ENCODE measurements at regions not wholly inside any gene's neighbourhood (a gene's known extent, or its start where the extent isn't known, plus 50 kb on each side); places are given as distances from the start of the nearest gene placed in this dataset.
"Not testable (repeated sequence)": the region's sequence is repeated elsewhere in the genome, so short reads cannot be mapped to it uniquely, and the experiment has no call there.

DNA sequence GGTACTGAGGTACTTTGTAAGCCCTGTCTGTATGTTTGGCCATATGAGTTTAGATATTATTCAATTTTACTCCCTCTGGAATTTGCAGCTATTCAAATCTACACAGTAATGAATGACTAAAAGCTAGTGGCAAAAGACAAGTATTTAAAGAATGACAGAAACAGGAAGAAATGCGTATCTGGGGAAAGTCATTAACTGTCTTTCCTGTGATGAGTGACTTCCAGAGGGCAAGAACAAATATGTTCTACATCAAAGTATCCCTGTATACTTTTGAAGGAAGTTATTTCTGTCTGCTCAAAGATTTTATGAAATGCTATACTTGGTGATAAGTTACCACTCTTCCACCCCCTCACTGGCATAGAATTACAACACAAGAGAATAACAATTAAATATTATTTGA lies 489.3 kb upstream of the SOX9 start:
- DNase-seq (ENCODE audit: extremely low read depth, low read depth): no peak

DNA sequence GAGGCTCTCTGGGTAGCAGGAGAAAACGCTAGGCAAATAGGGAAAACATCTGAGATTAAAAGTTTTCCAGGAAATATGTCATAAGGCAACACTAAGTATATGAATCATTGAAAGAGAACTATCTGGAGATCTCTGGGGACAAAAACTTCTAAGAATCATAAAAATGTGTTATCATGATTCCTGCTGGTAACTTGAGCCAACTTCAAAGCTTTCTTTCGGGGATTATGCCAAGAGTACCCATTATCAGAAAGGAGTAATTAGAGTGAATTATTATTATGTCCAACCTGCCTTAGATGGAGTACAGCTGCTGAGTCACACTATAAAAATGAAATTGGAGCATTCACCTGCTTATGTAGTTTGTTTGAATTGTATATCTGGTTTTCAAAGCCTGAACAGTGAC lies 488.5 kb upstream of the SOX9 start:
- DNase-seq (ENCODE audit: extremely low read depth, low read depth): no peak

DNA sequence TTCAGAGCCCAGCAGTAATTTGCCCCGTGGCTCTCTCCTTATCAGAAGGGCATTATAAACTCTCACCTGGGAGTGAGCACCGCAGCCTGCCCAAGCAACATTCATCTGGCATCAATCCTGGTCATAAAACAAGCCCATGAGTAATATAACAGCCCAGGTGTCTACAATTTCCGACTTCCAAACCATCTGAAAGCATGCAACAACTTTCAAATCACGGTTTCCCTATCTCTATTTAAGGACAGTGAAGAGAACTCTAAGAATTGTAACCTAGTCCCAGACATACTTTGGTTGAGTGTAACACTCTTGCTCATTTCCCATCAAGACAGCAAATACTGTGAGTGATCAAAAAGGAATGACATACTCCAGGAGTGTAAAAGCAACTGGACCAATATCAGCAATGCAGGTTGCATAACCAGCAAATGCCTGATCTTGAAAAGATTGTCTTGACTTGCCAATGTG lies 487.4 kb upstream of the SOX9 start:
- peak; percentile 24 for DNase-seq (ENCODE audit: extremely low read depth, low read depth)

DNA sequence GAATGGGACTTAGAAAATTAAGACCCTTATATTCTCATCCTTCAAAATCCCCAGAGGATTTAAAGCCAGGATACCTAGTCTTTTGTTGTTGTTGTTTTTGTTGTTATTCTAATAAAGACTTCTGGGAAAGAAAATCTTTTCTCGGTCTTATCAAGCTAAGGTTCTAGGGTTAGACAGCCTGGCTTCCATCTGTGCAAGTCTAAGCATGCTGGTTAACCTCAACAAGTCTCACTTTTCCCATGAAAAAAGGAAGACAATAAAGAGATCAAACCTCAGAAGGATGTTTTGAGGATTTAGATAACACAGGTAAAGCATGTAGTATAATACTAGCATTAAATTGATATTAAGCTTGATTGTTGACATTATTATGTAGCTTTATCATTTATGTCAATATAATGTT lies 486.4 kb upstream of the SOX9 start:
- DNase-seq (ENCODE audit: extremely low read depth, low read depth): no peak

DNA sequence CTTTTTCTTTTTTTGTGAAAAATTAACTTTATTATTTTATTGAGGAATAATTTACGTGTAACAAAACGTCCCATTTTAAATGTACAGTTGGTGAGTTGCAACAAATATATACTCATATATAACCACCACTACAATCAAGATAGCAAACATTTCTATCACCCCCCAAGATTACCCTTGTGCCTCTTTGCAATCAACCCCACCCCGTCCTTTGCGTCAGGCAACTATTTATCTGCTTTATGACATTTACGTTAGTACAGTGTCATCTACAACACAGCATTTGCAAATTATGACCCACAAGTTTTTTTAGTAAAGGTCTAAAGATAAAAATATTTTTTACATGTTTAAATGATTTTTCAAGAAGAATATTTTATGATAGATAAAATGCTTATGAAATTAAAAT lies 485.6 kb upstream of the SOX9 start:
- peak; percentile 23 for DNase-seq (ENCODE audit: extremely low read depth, low read depth)

DNA sequence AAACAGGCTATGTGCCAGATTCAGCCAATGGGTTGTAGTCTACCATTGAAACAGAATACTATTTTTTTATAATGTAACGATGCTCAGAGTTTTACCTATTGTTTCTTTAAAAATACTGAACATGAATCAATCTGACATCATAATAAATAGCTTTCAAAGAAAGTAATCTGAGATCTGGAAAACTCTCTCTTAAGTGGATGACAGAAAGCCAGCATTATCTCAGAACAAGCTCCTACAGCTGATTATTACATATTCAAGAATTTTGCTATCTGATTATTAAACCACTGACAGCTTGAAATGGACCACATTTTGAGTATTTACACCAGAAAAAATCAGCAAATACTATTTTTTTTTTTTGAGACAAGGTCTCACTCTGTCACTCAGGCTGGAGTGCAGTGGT lies 484.2 kb upstream of the SOX9 start:
- no peak for DNase-seq (ENCODE audit: extremely low read depth, low read depth)

DNA sequence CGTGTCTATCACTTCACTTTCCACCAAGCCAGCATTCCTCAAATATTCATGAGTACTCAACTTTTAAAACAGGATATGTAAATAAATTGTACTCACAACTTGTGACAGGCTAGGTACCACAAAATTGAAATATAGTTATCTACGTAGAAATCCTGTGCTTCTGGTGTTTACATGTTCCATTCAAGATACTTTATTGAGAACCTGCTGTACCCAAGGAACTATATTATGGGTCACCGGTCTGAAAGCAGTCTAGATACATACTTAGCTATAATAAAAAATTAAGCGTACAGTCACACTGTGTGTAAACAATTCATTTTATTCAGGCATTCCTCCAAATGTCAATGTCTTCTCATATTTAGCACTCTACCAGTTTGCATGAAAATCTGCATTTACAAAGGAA lies 482.2 kb upstream of the SOX9 start:
- DNase-seq (ENCODE audit: extremely low read depth, low read depth): no peak

DNA sequence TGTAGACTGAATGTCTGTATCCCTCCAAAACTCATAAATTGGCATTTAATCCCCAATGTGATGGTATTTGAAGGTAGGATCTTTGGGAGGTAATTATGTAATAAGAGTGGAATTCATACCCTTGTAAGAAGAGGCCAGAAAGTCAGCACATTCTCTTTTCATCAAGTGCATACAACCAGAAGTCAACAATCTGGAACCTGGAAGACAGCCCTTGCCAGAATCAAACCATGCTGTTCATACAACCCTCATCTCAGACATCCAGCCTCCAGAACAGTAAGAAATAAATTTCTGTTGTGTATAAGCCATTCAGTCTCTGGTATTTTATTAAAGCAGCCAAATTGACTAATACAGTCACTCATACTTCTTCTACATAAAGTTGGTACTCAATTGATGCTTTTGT lies 481.0 kb upstream of the SOX9 start:
- DNase-seq (ENCODE audit: extremely low read depth, low read depth): no peak

DNA sequence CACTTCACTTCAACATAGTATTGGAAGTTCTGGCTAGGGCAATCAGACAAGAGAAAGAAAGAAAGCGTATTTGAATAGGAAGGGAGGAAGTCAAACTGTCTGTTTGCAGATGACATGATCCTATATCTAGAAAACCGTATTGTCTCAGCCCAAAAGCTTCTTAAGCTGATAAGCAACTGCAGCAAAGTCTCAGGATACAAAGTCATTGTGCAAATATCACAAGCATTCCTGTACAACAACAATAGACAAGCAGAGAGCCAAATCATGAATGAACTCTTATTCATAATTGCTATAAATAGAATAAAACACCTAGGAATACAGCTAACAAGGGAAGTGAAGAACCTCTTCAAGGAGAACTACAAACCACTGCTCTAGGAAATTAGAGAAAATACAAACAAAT lies 473.9 kb upstream of the SOX9 start:
- DNase-seq (ENCODE audit: extremely low read depth, low read depth): not testable (repeated sequence)

DNA sequence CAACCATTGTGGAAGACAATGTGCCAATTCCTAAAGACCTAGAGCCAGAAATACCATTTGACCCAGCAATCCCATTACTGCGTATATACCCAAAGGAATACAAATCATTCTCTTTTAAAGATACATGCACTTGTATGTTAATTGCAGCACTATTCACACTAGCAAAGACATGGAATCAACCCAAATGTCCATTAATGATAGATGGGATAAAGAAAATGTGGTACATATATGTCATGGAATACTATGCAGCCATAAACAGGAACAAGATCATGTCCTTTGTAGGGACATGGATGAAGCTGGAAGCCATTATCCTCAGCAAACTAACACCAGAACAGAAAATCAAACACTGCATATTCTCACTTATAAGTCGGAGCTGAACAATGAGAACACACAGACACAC lies 472.5 kb upstream of the SOX9 start:
- not testable (repeated sequence) for DNase-seq (ENCODE audit: extremely low read depth, low read depth)

DNA sequence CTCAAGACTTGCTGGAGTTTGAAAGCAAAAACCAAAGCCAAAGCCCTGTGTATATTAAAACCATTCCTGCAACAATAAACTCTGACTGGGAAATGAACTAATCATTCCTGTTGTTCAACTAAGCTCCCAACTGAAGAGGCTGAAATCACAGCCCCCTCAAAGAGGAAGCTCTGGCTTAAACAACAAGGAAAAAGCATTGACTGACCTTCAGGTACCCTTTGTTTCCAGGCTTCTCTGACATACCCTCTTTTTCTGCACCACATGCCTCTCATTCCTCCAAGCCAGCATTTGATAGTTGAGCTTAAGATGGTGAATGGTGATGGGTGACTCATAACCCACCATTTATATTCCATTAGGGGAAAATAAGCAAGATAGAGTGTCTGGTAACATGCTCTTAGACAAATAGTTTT lies 470.9 kb upstream of the SOX9 start:
- DNase-seq (ENCODE audit: extremely low read depth, low read depth): no peak

DNA sequence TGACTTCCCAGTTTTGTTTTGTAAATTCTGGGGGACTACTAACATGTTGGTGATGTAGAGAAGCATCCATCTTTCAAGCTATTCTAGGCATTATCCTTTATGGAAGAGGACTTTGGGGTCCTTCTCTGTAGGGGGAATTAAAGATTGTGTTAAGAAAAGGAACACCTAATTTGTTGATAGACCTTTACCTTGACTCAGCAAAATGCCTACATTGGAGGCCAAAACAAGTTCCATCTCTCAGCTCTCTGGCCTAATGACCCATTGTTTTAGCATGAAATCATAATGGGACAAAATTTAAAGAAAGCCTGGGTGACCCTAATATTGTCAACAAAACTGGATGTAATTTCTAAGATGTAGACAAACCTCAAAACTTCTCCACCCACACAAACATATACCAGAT lies 465.3 kb upstream of the SOX9 start:
- DNase-seq (ENCODE audit: extremely low read depth, low read depth): no peak

DNA sequence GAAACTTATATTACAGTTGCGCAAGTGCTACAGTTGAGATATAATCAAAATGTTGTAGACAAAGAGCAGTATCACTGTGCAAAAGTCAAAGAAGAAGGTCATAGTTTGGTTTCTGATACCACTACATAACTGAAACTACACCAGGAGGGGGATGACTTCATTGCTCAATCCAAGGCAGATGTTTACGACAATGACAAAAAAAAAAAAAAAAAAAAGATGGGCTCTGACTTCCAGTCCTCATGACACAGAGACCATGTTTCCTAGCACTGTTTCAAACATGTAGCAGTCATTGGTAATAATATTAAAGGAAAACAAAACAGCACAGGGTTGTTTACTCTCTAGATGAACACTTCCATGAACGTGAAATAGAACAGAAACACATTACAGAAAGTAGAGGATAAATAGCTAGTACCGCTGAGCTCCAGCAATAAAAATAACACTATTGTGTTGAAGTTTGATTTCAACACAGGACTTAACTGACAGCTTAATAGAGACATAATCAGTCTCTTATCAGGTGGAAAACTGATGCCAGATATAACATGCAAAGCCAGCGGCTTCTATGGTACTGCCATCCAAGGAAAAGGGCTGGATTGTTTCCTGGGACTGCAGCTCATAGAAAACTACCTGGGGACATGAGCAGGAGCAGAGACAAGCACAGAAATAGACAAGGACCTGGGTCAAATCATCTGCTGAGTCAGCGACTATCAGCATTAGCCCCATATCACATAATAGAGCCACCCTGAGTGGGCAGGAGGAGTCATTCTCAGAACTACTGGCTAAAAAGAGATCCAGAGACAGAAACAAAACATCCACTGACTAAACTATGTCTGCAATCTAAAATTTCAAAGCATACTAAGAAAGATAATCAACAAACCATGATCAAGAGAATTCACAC lies 463.6 kb upstream of the SOX9 start:
- no peak for DNase-seq (ENCODE audit: extremely low read depth, low read depth)

DNA sequence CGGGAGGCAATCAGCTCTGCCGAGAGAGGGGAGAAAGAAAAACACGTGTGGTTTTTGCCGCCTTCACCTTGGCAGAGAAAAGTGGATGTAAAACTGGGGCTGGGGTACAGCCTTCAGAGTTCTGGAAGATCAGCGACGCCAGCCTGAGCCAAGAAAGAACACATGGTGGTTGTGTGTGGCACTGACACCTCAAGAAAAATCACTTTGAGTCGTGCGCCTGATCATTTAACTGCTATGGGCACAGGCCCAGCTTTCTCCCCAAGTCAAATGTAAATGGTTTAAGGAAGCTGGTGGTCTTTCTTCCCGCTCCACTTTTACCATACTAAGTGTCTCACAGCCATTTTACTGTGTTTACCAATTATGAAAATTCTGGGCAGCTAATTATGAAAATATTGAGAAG lies 461.8 kb upstream of the SOX9 start:
- DNase-seq (ENCODE audit: extremely low read depth, low read depth): no peak

DNA sequence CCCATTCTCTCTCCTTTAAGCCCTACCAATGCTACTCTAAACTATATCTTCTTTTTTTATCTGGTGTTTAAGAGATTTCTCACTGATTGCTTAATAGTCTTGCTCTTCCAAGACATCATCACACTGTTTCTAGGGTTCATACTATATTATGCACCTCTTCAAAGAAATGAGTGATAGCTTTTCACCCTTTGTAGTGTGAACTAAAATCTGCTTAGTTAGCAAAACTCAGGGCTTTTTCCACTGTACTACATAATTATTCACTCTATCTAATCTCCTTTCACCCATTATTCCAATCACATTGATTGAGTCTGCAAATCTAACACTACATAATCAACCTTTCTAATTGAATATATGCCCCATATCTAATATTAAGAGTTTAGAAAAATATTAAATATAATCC lies 456.0 kb upstream of the SOX9 start:
- DNase-seq (ENCODE audit: extremely low read depth, low read depth): no peak

DNA sequence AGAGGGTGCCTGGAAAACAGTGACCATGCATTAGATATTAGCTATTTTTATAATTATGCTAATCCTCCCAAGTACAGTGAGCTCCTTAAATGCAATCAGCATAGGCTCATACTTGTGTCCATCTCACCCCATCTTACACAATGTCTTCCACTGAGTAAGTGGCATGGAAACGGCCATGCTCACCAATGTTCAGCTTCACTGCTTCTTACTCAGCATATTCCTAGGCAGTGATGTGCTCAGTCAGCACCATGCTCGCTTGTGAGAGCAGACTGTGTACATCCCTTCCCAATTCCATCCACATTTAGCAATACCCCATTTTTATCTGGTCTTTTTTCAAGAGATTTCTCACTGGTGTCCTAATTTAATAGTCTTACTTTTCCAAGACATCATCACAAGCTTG lies 454.8 kb upstream of the SOX9 start:
- DNase-seq (ENCODE audit: extremely low read depth, low read depth): no peak

DNA sequence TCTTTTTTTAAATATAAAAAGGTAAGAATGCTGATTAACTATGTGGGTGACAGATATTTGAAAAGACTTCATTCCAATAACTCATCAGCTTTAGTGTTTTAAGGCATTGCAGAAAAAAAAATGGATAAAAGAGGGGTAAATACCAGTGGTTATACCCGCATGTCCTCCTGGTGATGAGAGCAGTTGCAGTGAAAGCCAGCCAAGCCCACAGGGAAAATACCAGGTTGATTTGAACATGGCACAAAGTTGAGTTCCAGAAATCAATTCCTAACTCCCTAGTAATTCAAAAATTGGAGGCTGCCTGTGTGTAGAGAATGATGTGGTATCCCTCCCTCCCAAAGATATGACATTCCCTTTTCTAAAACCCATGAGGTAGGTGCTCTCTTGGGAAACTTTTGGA lies 453.2 kb upstream of the SOX9 start:
- no peak for DNase-seq (ENCODE audit: extremely low read depth, low read depth)

DNA sequence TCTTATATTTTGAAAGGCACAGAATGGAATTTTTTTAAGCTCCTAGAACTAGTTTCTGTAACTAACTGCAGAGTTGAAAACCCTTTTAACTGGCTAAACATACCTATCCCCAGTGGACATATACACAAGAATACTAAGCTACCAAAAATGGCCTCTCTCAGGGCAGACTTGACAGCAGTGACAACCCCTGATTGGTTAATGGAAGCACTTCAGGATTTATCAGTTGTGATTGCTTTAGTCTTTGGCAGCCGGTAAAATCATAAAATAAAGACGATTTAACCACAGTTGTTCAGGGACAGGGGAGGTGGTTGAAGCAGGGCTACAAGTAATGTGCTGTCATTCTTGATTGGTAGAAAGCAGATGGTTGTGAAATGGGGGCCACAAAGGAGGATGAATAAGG lies 452.0 kb upstream of the SOX9 start:
- no peak for DNase-seq (ENCODE audit: extremely low read depth, low read depth)

DNA sequence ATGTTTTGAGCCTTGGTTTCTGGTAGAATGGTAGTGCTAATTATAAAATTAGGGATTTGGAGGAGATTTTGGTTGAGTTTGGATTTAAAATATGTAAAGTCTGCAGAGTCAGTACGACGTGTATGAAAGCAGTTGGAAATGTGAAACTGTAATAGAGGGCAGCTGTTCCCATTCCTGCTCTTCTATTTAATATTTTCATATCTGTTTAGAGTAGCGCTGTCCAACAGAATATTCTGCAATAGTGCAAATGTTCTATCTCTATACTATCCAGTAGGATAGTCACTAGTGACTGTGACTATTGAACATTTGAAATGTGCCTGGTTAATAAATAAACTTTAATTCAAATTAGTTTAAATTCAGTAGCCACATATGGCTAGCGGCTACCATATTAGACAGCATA lies 443.4 kb upstream of the SOX9 start:
- DNase-seq (ENCODE audit: extremely low read depth, low read depth): no peak

DNA sequence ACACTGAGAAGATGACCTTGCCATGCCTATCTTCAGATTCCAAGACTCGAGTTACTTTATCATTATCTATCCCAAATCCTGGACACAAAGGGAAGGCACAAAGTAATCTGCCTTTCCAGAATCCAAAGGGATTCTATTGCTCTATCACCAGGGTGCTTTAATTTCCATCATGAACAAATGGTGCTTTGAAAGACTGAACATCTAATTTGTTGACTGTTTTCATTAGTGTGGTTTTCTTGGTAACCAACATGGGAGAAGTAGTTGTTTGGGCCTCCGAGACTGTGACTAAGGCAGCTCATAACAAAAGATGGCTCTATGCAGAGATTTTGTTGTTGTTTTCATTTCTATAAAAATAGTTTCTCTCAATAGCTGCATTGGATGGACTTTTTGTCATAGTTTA lies 441.0 kb upstream of the SOX9 start:
- DNase-seq (ENCODE audit: extremely low read depth, low read depth): no peak

DNA sequence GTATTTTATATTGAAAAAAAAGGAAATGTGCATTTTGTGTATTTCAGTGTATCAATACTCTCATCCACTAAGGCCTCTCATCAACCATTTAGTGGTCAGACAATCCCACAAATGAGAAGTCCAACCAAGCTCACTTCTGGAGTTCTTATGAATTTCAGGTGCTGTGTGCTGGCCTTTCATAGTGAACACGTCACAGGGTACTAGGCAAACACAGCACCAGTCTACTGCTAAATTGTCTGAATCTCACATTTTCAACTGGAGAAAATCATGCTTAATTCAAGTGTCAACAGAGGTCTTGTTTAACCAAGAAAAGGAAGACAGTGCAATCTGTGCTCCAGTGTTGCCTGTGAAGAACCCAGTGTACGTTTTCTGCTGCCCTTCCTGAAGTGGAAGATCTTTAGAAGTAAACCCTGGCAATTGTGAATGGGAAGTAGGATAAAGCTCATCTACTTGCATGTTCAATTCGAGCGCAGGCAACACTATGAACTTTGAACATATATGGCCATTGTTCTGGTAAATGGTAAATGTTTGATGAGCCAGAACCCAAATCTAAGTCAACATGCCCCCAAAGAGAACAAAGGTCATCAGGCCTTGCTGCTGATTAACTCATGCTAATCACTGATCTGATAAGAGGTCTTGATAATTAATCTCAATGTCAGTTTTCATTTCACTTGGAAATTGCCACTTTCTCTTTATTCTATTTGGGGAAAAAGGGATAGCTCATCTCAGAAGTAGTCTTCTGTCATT lies 439.2 kb upstream of the SOX9 start:
- DNase-seq (ENCODE audit: extremely low read depth, low read depth): no peak

DNA sequence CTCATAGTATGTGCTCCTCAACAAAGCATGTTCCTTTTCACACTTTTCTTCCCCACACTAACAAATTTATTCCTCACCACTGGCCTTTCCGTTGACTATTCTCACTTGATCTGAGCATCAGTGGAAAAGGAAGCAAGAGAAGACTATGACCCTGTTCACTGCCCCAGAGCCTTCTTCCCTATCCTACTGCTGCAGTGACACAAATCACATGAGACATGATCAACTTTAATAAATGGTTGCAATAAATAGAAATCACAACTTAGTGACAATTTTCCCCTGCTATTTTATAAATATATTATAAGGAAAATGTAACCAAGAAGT lies 438.7 kb upstream of the SOX9 start:
- DNase-seq (ENCODE audit: extremely low read depth, low read depth): no peak
